Right lobe of liver (tissue), 6 donors: ENCODE measurements at regions not wholly inside any gene's neighbourhood (a gene's known extent, or its start where the extent isn't known, plus 50 kb on each side); places are given as distances from the start of the nearest gene placed in this dataset.

Experiments
- ATAC-seq, 4 donors: fragments of 200-7000 bp; cut with Tn5 transposase; one replicate each; pipeline ENCODE4 v1.9.1; 2020; ENCODE audit warnings: mild to moderate bottlenecking in 4 of 4, moderate library complexity in 4 of 4
- DNase-seq, 3 donors: peaks; one replicate each; pipeline ENCODE4 v3.0.0-alpha.2; 2020
- H3K27ac ChIP-seq, 3 donors: fragments of 200-600 bp; one replicate each; pipeline ENCODE4 v1.8.0; 2022
- H3K27me3 ChIP-seq, 2 donors: fragments of 200-600 bp; one replicate each; pipeline ENCODE4 v1.8.0; 2022
- H3K36me3 ChIP-seq, 4 donors: fragments of 200-600 bp; sonication (generic) in 1 of 4; one replicate each; pipeline versions ENCODE4 v1.5.1 to v1.8.0; 2017 to 2022; ENCODE audit warnings: control low read depth in 1 of 4
- H3K4me1 ChIP-seq, 4 donors: fragments of 200-600 bp; sonication (generic) in 1 of 4; one replicate each; pipeline versions ENCODE4 v1.5.1 to v1.8.0; 2017 to 2022; ENCODE audit warnings: control low read depth in 1 of 4
- H3K4me3 ChIP-seq, 3 donors: fragments of 200-600 bp; one replicate each; pipeline ENCODE4 v1.8.0; 2022
- H3K9me3 ChIP-seq, 4 donors: fragments of 200-600 bp; sonication (generic) in 1 of 4; one replicate each; pipeline versions ENCODE4 v1.5.1 to v1.8.0; 2017 to 2022; ENCODE audit warnings: control low read depth in 1 of 4
- POLR2A ChIP-seq: fragments of 450-650 bp; IDR thresholded peaks from one replicate; pipeline ENCODE4 v1.6.1; 2017; ENCODE audit warnings: antibody characterized with exemption, mild to moderate bottlenecking
- WGBS: methylation state at CpG from one replicate; pipeline ENCODE4 v1.1.6; 2018; ENCODE audit warnings: low coverage, low lambda C conversion rate; ENCODE audit not compliant: insufficient coverage; ENCODE audit errors: missing lambda C conversion rate; 5-methylcytosine and 5-hydroxymethylcytosine counted together
- intact Hi-C, 2 donors: fragments of 100-400 bp; cut with DNase I; formaldehyde crosslinking; loops; one replicate each; pipeline versions ENCODE4 v1.11.2 to v1.14.1; 2022
- TF ChIP-seq, protein P1 (sequence below), 4 donors: fragments of 200-600 bp in 3 of 4; fragments of 450-650 bp in 1 of 4; IDR thresholded peaks; one replicate each; pipeline versions ENCODE4 v1.5.1 to v1.8.0; 2016 to 2022; ENCODE audit warnings: antibody characterized with exemption in 4 of 4, mild to moderate bottlenecking in 2 of 4
- donor health status: DM: no; HTN: yes; CAD: no.
- donor health status: DM: no; HTN: no; CAD: no.
- donor health status: DM: no; HTN: no; CAD: no.
- donor health status: DM: no; HTN: yes; CAD: no.
- donor health status: DM: no; HTN: yes; CAD: no.

DNA sequence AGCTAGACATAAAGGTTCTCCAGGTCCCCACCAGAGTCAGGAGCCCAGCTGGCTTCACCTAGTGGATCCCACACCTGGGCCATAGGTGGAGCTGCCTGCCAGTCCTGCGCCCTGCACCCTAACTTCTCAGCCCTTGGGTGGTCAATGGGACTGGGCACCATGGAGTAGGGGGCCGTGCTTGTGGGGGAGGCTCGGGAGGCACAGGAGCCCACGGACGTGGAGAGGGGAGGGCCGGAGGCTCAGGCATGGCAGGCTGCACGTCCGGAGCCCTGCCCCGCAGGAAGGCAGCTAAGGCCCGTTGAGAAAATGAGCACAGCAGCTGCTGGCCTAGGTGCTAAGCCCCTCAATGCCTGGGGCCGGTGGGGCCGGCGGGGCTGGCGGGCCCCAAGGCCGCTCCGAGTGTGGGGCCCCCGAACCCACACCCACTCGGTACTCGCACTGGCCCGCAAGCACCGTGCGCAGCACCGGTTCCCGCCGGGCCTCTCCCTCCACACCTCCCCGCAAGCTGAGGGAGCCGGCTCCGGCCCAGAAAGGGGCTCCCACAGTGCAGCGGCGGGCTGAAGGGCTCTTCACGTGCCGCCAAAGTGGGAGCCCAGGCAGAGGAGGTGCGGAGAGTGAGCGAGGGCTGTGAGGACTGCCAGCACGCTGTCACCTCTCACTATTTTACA is 291.1 kb downstream of the KLHL4 start:
- H3K27ac ChIP-seq = no peak overlapping the region

DNA sequence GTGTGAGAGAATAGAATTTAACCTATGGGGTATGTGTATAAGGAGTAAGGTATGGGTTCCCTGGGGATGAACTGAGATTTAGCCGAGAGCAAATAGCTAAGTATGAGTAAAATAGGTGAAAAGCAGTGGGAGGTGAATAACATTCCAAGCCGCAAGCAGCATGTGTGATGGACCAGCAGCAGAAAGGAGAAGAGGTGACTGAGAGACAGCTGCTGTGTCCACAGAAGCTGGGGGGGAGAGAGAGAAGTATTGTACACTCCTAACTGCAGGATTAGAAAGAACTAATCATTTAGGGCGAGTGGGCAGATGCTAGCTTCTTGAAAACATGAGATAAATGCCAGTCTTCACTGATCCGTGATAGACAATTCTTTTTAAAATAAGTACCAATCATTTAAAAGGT is 296.0 kb downstream of the KLHL4 start:
- 29% methylated on average over 3 of the region's 4 CpGs for WGBS
- DNase-seq (no peak), ATAC-seq (no peak)
- intact Hi-C loops = no loop called here
- H3K36me3 ChIP-seq = no peaks in the 10 kb centered on the region
- H3K27me3 ChIP-seq = no peaks in the 10 kb centered on the region
- H3K4me3 ChIP-seq = no peak overlapping the region
- H3K9me3 ChIP-seq = no peaks in the 10 kb centered on the region
- H3K27ac ChIP-seq = no peak overlapping the region
- no peaks in the 10 kb centered on the region for H3K4me1 ChIP-seq
- TF ChIP-seq, protein P1, sequence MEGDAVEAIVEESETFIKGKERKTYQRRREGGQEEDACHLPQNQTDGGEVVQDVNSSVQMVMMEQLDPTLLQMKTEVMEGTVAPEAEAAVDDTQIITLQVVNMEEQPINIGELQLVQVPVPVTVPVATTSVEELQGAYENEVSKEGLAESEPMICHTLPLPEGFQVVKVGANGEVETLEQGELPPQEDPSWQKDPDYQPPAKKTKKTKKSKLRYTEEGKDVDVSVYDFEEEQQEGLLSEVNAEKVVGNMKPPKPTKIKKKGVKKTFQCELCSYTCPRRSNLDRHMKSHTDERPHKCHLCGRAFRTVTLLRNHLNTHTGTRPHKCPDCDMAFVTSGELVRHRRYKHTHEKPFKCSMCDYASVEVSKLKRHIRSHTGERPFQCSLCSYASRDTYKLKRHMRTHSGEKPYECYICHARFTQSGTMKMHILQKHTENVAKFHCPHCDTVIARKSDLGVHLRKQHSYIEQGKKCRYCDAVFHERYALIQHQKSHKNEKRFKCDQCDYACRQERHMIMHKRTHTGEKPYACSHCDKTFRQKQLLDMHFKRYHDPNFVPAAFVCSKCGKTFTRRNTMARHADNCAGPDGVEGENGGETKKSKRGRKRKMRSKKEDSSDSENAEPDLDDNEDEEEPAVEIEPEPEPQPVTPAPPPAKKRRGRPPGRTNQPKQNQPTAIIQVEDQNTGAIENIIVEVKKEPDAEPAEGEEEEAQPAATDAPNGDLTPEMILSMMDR (IDR thresholded peaks at IDR 0.05) = no peak
- no peak for TF ChIP-seq POLR2A

More for the DNA sequence above, 291.1 kb downstream of the KLHL4 start:
- Histone ChIP-seq H3K27me3 (no peaks in the 10 kb centered on the region), H3K36me3 (no peaks in the 10 kb centered on the region), H3K4me1 (no peaks in the 10 kb centered on the region), H3K9me3 (no peaks in the 10 kb centered on the region), H3K4me3 (no peak overlapping the region)
- no CpG with 5 or more reads among the region's 35 CpGs for WGBS
- ATAC-seq (no peak), DNase-seq (no peak)
- intact Hi-C loops = no loop called here
- no peak for TF ChIP-seq POLR2A
- TF ChIP-seq, protein P1 (IDR thresholded peaks at IDR 0.05) = no peak

DNA sequence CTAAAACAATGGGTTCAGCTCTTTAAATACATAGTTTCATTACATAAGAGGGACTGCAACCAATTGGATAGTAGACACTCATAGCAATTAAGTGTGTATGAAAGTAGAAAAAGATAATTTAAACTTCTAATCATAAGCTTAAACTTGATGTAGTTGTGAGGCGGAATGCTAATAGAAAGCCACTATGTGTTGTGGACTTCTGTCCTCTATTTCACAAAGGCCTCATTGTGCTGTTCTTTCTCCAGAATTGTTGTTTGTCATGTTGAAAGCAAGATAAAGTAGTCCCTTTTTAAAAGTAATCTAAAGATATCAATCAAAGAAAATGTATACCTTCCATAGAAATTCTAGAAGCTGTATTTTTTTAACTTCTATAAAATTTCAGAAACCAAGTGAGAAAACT is 329.4 kb downstream of the KLHL4 start:
- Histone ChIP-seq H3K4me3 (no peak overlapping the region), H3K36me3 (no peaks in the 10 kb centered on the region), H3K9me3 (no peaks in the 10 kb centered on the region), H3K4me1 (no peaks in the 10 kb centered on the region), H3K27me3 (peaks cover 0 to 5% of the 10 kb centered on the region in 2 donors), H3K27ac (no peak overlapping the region)
- 61% methylated on average over 1 of the region's 1 CpG for WGBS
- no peak for TF ChIP-seq POLR2A
- TF ChIP-seq, protein P1 (IDR thresholded peaks at IDR 0.05) = no peak
- DNase-seq (no peak), ATAC-seq (peak in 1 of 4 donors; percentile 59)
- intact Hi-C loops = no loop called here

DNA sequence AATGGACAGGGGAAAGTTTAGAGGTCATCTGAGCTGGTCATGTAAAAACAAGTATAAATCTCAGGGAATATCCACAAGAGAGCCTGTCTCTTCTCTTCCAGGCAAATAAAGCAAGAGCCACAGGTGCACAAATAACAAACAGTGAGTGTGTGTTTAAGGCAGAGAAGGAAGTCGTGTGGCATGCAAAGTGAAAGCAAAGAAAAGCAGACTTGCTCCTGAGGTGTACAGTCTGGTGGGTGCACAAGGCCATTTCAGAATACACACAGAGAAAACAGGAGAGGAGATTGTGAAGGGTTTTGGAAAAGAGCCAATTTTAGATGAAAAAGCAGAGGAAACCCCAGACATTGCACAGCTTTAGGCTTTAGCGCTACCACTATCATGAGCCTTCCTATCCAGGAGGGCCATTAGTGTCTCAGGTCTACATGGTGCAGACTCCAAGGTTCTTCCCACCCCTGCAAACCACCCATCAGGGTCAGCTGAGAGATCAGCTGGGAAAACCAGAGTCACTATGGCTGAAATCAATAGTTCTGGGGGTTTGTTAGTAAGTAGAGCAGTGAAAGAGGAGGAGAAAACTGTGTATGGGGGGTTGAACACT is 355.8 kb downstream of the KLHL4 start:
- ATAC-seq = peak in 1 of 4 donors; percentile 24
- Histone ChIP-seq H3K4me1 (no peaks in the 10 kb centered on the region), H3K27me3 (no peaks in the 10 kb centered on the region), H3K36me3 (no peaks in the 10 kb centered on the region), H3K27ac (no peak overlapping the region), H3K4me3 (no peak overlapping the region), H3K9me3 (no peaks in the 10 kb centered on the region)
- DNase-seq = no peak
- TF ChIP-seq, protein P1 (IDR thresholded peaks at IDR 0.05) = no peak
- no peak for TF ChIP-seq POLR2A
- WGBS = 32% methylated on average over 2 of the region's 2 CpGs
- intact Hi-C loops = no loop called here
